WTC11 (cell line): ENCODE measurements at regions not wholly inside any gene's neighbourhood (a gene's known extent, or its start where the extent isn't known, plus 50 kb on each side); places are given as distances from the start of the nearest gene placed in this dataset.

ENCODE experiments used
- ATAC-seq: fragments of 200-7000 bp; cut with Tn5 transposase; 2 replicates; pipeline ENCODE4 v1.10.0; 2021; ENCODE audit warnings: mild to moderate bottlenecking, moderate library complexity
- CTCF ChIA-PET: fragments of 300-600 bp; sonication (Branson Sonifier 250); formaldehyde crosslinking; loops from one replicate; lab custom pipeline; 2021; ENCODE audit warnings: antibody characterized with exemption; lab: Charles Lee
- POLR2A ChIA-PET: fragments of 350-600 bp; sonication (Branson Sonifier 250); formaldehyde crosslinking; loops from one replicate; lab custom pipeline; 2021; ENCODE audit warnings: antibody characterized with exemption; lab: Charles Lee
- DNase-seq: peaks from one replicate; pipeline ENCODE4 v3.0.0; 2021; ENCODE audit warnings: low spot score
- H3K27ac Mint-ChIP-seq: 2 replicates; pipeline ENCODE4 v1.8.0; 2021; ENCODE audit warnings: mixed read lengths
- H3K27me3 Mint-ChIP-seq: 2 replicates; pipeline ENCODE4 v1.8.0; 2021; ENCODE audit warnings: low read depth, mild to moderate bottlenecking, moderate library complexity, mixed read lengths
- H3K36me3 Mint-ChIP-seq: 2 replicates; pipeline ENCODE4 v1.8.0; 2021; ENCODE audit warnings: mixed read lengths
- H3K4me1 Mint-ChIP-seq: 2 replicates; pipeline ENCODE4 v1.8.0; 2022; ENCODE audit warnings: mixed read lengths
- H3K4me3 Mint-ChIP-seq: 2 replicates; pipeline ENCODE4 v1.8.0; 2021; ENCODE audit warnings: mild to moderate bottlenecking, moderate library complexity, mixed read lengths
- H3K9me3 Mint-ChIP-seq: 2 replicates; pipeline ENCODE4 v1.8.0; 2021; ENCODE audit warnings: mixed read lengths
- AFF4 ChIP-seq: sonication (generic); formaldehyde crosslinking; IDR thresholded peaks from 2 replicates; pipeline ENCODE4 v1.8.1; 2023; ENCODE audit warnings: mild to moderate bottlenecking, missing genetic modification reagents, borderline replicate concordance
- ATF6 ChIP-seq: sonication (generic); formaldehyde crosslinking; IDR thresholded peaks from 2 replicates; pipeline ENCODE4 v1.8.1; 2023; ENCODE audit warnings: mild to moderate bottlenecking, missing genetic modification reagents
- CREM ChIP-seq: sonication (generic); formaldehyde crosslinking; IDR thresholded peaks from 2 replicates; pipeline ENCODE4 v1.8.1; 2022; ENCODE audit warnings: mild to moderate bottlenecking, missing genetic modification reagents, moderate library complexity
- CTCF ChIP-seq: fragments of 200-600 bp; IDR thresholded peaks from 2 replicates; pipeline ENCODE4 v1.8.0; 2022; ENCODE audit warnings: antibody characterized with exemption
- E2F4 ChIP-seq: sonication (generic); formaldehyde crosslinking; IDR thresholded peaks from 2 replicates; pipeline ENCODE4 v1.8.1; 2022; ENCODE audit warnings: low read depth, mild to moderate bottlenecking, moderate library complexity, missing genetic modification reagents, borderline replicate concordance
- E2F5 ChIP-seq: sonication (generic); formaldehyde crosslinking; IDR thresholded peaks from 2 replicates; pipeline ENCODE4 v1.8.1; 2022; ENCODE audit warnings: mild to moderate bottlenecking, moderate library complexity, missing genetic modification reagents
- ESRRA ChIP-seq: sonication (generic); formaldehyde crosslinking; IDR thresholded peaks from 2 replicates; pipeline ENCODE4 v1.8.1; 2022; ENCODE audit warnings: mild to moderate bottlenecking, missing genetic modification reagents, borderline replicate concordance
- ETV6 ChIP-seq: sonication (generic); formaldehyde crosslinking; IDR thresholded peaks from 2 replicates; pipeline ENCODE4 v1.8.1; 2022; ENCODE audit warnings: mild to moderate bottlenecking, missing genetic modification reagents
- IRF1 ChIP-seq: sonication (generic); formaldehyde crosslinking; IDR thresholded peaks from 2 replicates; pipeline ENCODE4 v1.8.0; 2023; ENCODE audit warnings: missing genetic modification reagents
- NFATC4 ChIP-seq: fragments of 250-450 bp; sonication (Bioruptor Pico); IDR thresholded peaks from 2 replicates; pipeline ENCODE4 v1.9.0; 2021; ENCODE audit warnings: mild to moderate bottlenecking
- NFYB ChIP-seq: sonication (generic); formaldehyde crosslinking; conservative IDR thresholded peaks from 2 replicates; pipeline ENCODE4 v1.8.0; 2022; ENCODE audit warnings: low read depth, missing genetic modification reagents
- OVOL2 ChIP-seq: fragments of 250-450 bp; sonication (Bioruptor Pico); IDR thresholded peaks from 2 replicates; pipeline ENCODE4 v1.9.0; 2021; ENCODE audit warnings: mild to moderate bottlenecking, borderline replicate concordance
- SP1 ChIP-seq: sonication (generic); formaldehyde crosslinking; conservative IDR thresholded peaks from 2 replicates; pipeline ENCODE4 v1.8.1; 2022; ENCODE audit warnings: missing genetic modification reagents
- TCF7 ChIP-seq: sonication (generic); formaldehyde crosslinking; IDR thresholded peaks from 2 replicates; pipeline ENCODE4 v1.8.0; 2022; ENCODE audit warnings: mild to moderate bottlenecking, low read depth, missing genetic modification reagents, moderate library complexity
- USF2 ChIP-seq: sonication (generic); formaldehyde crosslinking; IDR thresholded peaks from 2 replicates; pipeline ENCODE4 v1.8.1; 2023; ENCODE audit warnings: mild to moderate bottlenecking, missing genetic modification reagents, moderate library complexity
- ZBTB43 ChIP-seq: sonication (generic); formaldehyde crosslinking; IDR thresholded peaks from 2 replicates; pipeline ENCODE4 v1.8.1; 2023; ENCODE audit warnings: mild to moderate bottlenecking, missing genetic modification reagents
- ZNF219 ChIP-seq: sonication (generic); formaldehyde crosslinking; IDR thresholded peaks from 2 replicates; pipeline ENCODE4 v1.8.0; 2023; ENCODE audit warnings: missing genetic modification reagents, mild to moderate bottlenecking, borderline replicate concordance
- ZNF512 ChIP-seq: sonication (generic); formaldehyde crosslinking; IDR thresholded peaks from 2 replicates; pipeline ENCODE4 v1.8.1; 2022; ENCODE audit warnings: missing genetic modification reagents, borderline replicate concordance

- Mint-ChIP-seq H3K4me1 (no peaks in the 10 kb centered on the region), H3K4me3 (no peak overlapping the region), H3K27me3 (no peaks in the 10 kb centered on the region; the same call in none of the 2 replicates), H3K36me3 (peaks cover 11% of the 10 kb centered on the region), H3K27ac (no peak overlapping the region), H3K9me3 (peaks cover 38% of the 10 kb centered on the region)
- ATAC-seq = no peak
- no peak for DNase-seq
- ChIA-PET CTCF (no interaction called here), POLR2A (no interaction called here)
- TF ChIP-seq ZNF512 (CRISPR knock-in tag) = no peak
- TF ChIP-seq ZBTB43 (CRISPR knock-in tag) = no peak
- no peak for TF ChIP-seq SP1 (CRISPR knock-in tag)
- TF ChIP-seq AFF4 (CRISPR knock-in tag) = no peak
- no peak for TF ChIP-seq USF2
- no peak for TF ChIP-seq TCF7
- TF ChIP-seq E2F4 (CRISPR knock-in tag) = no peak
- no peak for TF ChIP-seq OVOL2 (CRISPR knock-in tag)
- TF ChIP-seq ATF6 (CRISPR knock-in tag) = no peak
- TF ChIP-seq ETV6 (CRISPR knock-in tag) = no peak
- no peak for TF ChIP-seq NFATC4 (CRISPR knock-in tag)
- TF ChIP-seq NFYB = no peak
- no peak for TF ChIP-seq ESRRA (CRISPR knock-in tag)
- no peak for TF ChIP-seq IRF1
- no peak for TF ChIP-seq E2F5
- TF ChIP-seq CTCF = no peak
- no peak for TF ChIP-seq ZNF219 (CRISPR knock-in tag)
- TF ChIP-seq CREM (CRISPR knock-in tag) = no peak
Observed at GRCh38 chr9:126132746-126133145, 193.9 kb upstream of the MVB12B start.
